ENCODE measurements at regions not wholly inside any gene's neighbourhood (a gene's known extent, or its start where the extent isn't known, plus 50 kb on each side); places are given as distances from the start of the nearest gene placed in this dataset.

DNA sequence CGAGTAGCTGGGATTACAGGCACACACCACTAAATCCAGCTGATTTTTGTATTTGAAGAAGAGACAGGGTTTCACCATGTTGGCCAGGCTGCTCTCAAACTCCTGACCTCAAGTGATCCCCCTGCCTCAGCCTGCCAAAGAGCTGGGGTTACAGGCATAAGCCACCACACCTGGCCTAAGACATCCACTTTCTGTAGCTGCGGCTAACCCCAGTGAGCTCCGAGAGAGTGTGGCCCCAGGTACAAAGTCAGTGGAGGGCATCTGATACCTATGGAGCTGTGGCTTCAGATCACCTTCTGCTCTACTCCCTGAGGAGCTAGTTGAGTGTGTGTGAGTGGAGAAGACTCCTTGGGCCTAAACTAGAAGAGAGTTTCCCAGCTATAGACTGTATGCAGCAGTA, 189.3 kb upstream of the TSC22D2 start:
- no peak for TF ChIP-seq POLR2AphosphoS5 (IDR thresholded peaks at IDR 0.05; ENCODE audit: low read depth, low read length)
- TF ChIP-seq POLR2A (IDR thresholded peaks at IDR 0.05; ENCODE audit: low read depth, low read length), result no peak
- TF ChIP-seq TAF1 (IDR thresholded peaks at IDR 0.05; ENCODE audit: borderline replicate concordance, low read depth, low read length), result no peak

All from GM12892 (cell line).